Left ventricle myocardium inferior (tissue), 1 donor: ENCODE measurements at regions not wholly inside any gene's neighbourhood (a gene's known extent, or its start where the extent isn't known, plus 50 kb on each side); places are given as distances from the start of the nearest gene placed in this dataset.

Source experiments
- DNase-seq: peaks from one replicate; pipeline ENCODE4 v3.0.0-alpha.2; 2020
- H3K27ac ChIP-seq: fragments of 200-600 bp; replicated peaks from 2 replicates; pipeline ENCODE4 v1.8.0; 2021
- H3K27me3 ChIP-seq: fragments of 200-600 bp; 2 replicates; pipeline ENCODE4 v1.8.0; 2021; ENCODE audit warnings: low read depth
- H3K36me3 ChIP-seq: fragments of 200-600 bp; 2 replicates; pipeline ENCODE4 v1.8.0; 2021
- H3K4me1 ChIP-seq: fragments of 200-600 bp; 2 replicates; pipeline ENCODE4 v1.8.0; 2021
- H3K4me3 ChIP-seq: fragments of 200-600 bp; 2 replicates; pipeline ENCODE4 v1.8.0; 2021; ENCODE audit warnings: mild to moderate bottlenecking, moderate library complexity
- H3K9me3 ChIP-seq: fragments of 200-600 bp; replicated peaks from 2 replicates; pipeline ENCODE4 v1.8.0; 2021
- CTCF ChIP-seq: fragments of 200-600 bp; IDR thresholded peaks from 2 replicates; pipeline ENCODE4 v1.8.0; 2021; ENCODE audit warnings: antibody characterized with exemption, mild to moderate bottlenecking, borderline replicate concordance
- intact Hi-C: fragments of 100-400 bp; cut with micrococcal nuclease; formaldehyde crosslinking; loops from one replicate; pipeline ENCODE4 v1.11.0; 2022
- donor health status: DM: no; HTN: yes; CAD: no; lungs with severe emphysema.

GRCh38 chr11:69566001-69566400 lies 75.0 kb upstream of the CCND1 start:
- TF ChIP-seq CTCF, result no peak
- Histone ChIP-seq H3K27ac (no peak overlapping the region), H3K36me3 (no peaks in the 10 kb centered on the region), H3K27me3 (no peaks in the 10 kb centered on the region), H3K4me1 (no peaks in the 10 kb centered on the region), H3K9me3 (peaks cover 13% of the 10 kb centered on the region), H3K4me3 (no peak overlapping the region)
- DNase-seq, result no peak
- intact Hi-C loops, result no loop called here

GRCh38 chr11:69567951-69568808 lies 72.8 kb upstream of the CCND1 start:
- DNase-seq, result no peak
- no peak for TF ChIP-seq CTCF
- Histone ChIP-seq H3K9me3 (no peaks in the 10 kb centered on the region), H3K27me3 (no peaks in the 10 kb centered on the region), H3K36me3 (no peaks in the 10 kb centered on the region), H3K4me3 (no peak overlapping the region), H3K27ac (no peak overlapping the region), H3K4me1 (no peaks in the 10 kb centered on the region)
- intact Hi-C loops, result no loop called here

GRCh38 chr11:69568809-69569097 lies 72.2 kb upstream of the CCND1 start:
- H3K27me3 ChIP-seq, result no peaks in the 10 kb centered on the region
- no peaks in the 10 kb centered on the region for H3K4me1 ChIP-seq
- H3K27ac ChIP-seq, result no peak overlapping the region
- no peaks in the 10 kb centered on the region for H3K36me3 ChIP-seq
- no peak for DNase-seq
- no peaks in the 10 kb centered on the region for H3K9me3 ChIP-seq
- TF ChIP-seq CTCF, result no peak
- intact Hi-C loops, result no loop called here
- no peak overlapping the region for H3K4me3 ChIP-seq

- intact Hi-C loops, result no loop called here
- H3K9me3 ChIP-seq, result no peaks in the 10 kb centered on the region
- DNase-seq, result no peak
- no peaks in the 10 kb centered on the region for H3K27me3 ChIP-seq
- TF ChIP-seq CTCF, result no peak
- H3K4me3 ChIP-seq, result no peak overlapping the region
- no peak overlapping the region for H3K27ac ChIP-seq
- no peaks in the 10 kb centered on the region for H3K4me1 ChIP-seq
- H3K36me3 ChIP-seq, result no peaks in the 10 kb centered on the region
These were observed 71.4 kb upstream of the CCND1 start for GRCh38 chr11:69569306-69570200.

- intact Hi-C loops, result no loop called here
- Histone ChIP-seq H3K4me1 (peaks cover 12% of the 10 kb centered on the region), H3K9me3 (no peaks in the 10 kb centered on the region), H3K27ac (no peak overlapping the region), H3K36me3 (no peaks in the 10 kb centered on the region), H3K4me3 (no peak overlapping the region), H3K27me3 (no peaks in the 10 kb centered on the region)
- TF ChIP-seq CTCF, result no peak
- no peak for DNase-seq
These were observed 68.6 kb upstream of the CCND1 start for GRCh38 chr11:69572233-69572860.
